Upper lobe of left lung (tissue), 6 donors: ENCODE measurements at regions not wholly inside any gene's neighbourhood (a gene's known extent, or its start where the extent isn't known, plus 50 kb on each side); places are given as distances from the start of the nearest gene placed in this dataset.
"Not testable (repeated sequence)": the region's sequence is repeated elsewhere in the genome, so short reads cannot be mapped to it uniquely, and the experiment has no call there.

Source experiments
- ATAC-seq, 2 donors: fragments of 200-7000 bp; cut with Tn5 transposase; one replicate each; pipeline ENCODE4 v1.9.1; 2022; ENCODE audit warnings: mild to moderate bottlenecking in 2 of 2, moderate library complexity in 2 of 2; ENCODE audit not compliant: low FRiP score in 2 of 2
- DNase-seq, 2 donors: peaks; one replicate each; pipeline ENCODE4 v3.0.0-alpha.2; 2019 to 2020
- H3K27ac ChIP-seq, 4 donors: fragments of 200-600 bp; sonication (generic); one replicate each; pipeline ENCODE4 v1.5.1; 2016 to 2019
- H3K27me3 ChIP-seq, 4 donors: fragments of 200-600 bp; sonication (generic); one replicate each; pipeline ENCODE4 v1.5.1; 2017 to 2019
- H3K36me3 ChIP-seq, 4 donors: fragments of 200-600 bp; sonication (generic); one replicate each; pipeline ENCODE4 v1.5.1; 2016 to 2019
- H3K4me1 ChIP-seq, 4 donors: fragments of 200-600 bp; sonication (generic); one replicate each; pipeline ENCODE4 v1.5.1; 2018 to 2019
- H3K4me3 ChIP-seq, 4 donors: fragments of 200-600 bp; sonication (generic); one replicate each; pipeline ENCODE4 v1.5.1; 2017 to 2019; ENCODE audit warnings: mild to moderate bottlenecking in 2 of 4, moderate library complexity in 1 of 4
- H3K9me3 ChIP-seq, 4 donors: fragments of 200-600 bp; sonication (generic); one replicate each; pipeline ENCODE4 v1.5.1; 2018 to 2019
- CTCF ChIP-seq, 6 experiments: fragments of 450-650 bp in 4 of 6; fragments of 200-600 bp in 2 of 6; sonication (generic) in 2 of 6; IDR thresholded peaks; one replicate each; pipeline ENCODE4 v1.5.1; 2016 to 2019; ENCODE audit warnings: antibody characterized with exemption in 6 of 6
- EP300 ChIP-seq, 4 donors: sonication (generic); formaldehyde crosslinking; IDR thresholded peaks; one replicate each; pipeline ENCODE4 v1.5.1; 2017; ENCODE audit warnings: antibody characterized with exemption in 4 of 4, control low read depth in 2 of 4
- POLR2A ChIP-seq, 4 donors: fragments of 450-650 bp; IDR thresholded peaks; one replicate each; pipeline ENCODE4 v1.5.1; 2016 to 2017; ENCODE audit warnings: antibody characterized with exemption in 4 of 4, mild to moderate bottlenecking in 2 of 4
- POLR2AphosphoS5 ChIP-seq, 2 donors: sonication (generic); formaldehyde crosslinking; IDR thresholded peaks; one replicate each; pipeline ENCODE4 v1.5.1; 2017; ENCODE audit warnings: antibody characterized with exemption in 2 of 2
- WGBS, 2 donors: methylation state at CpG; one replicate each; pipeline ENCODE4 v1.1.5; 2017 to 2018; 5-methylcytosine and 5-hydroxymethylcytosine counted together
- donor health status: DM: no; HTN: no; CAD: no; lungs with moderate emphysema.
- donor health status: DM: no; HTN: yes; CAD: no; lungs with severe emphysema.

GRCh38 chr7:65508581-65509367, 135.1 kb downstream of the ZNF92 start:
- ATAC-seq (peak in 1 of 2 donors; percentile 29), DNase-seq (peak in 1 of 2 donors; percentile 66)
- H3K9me3 ChIP-seq, H3K36me3 ChIP-seq, H3K27ac ChIP-seq: not testable (repeated sequence)
- Histone ChIP-seq H3K4me1 (peaks cover 10 to 15% (median 12%) of the 10 kb centered on the region in 4 donors), H3K27me3 (peaks cover 0 to 15% (median 7%) of the 10 kb centered on the region in 4 donors), H3K4me3 (peak overlapping the region; percentile 8 to 53 (median 36))
- 1% methylated on average over 14 of the region's 85 CpGs; no CpG with 5 or more reads in 1 of the 2 donors for WGBS, 2 donors

GRCh38 chr7:65509368-65510186, 135.9 kb downstream of the ZNF92 start:
- no peaks in the 10 kb centered on the region for H3K9me3 ChIP-seq
- peak overlapping the region; percentile 8 to 53 (median 36) for H3K4me3 ChIP-seq
- peak in 1 of 2 donors; percentile 73 for DNase-seq
- WGBS, 2 donors, result 1 to 2% methylated on average over 17 to 85 of the region's 85 CpGs
- H3K36me3 ChIP-seq, result no peaks in the 10 kb centered on the region
- H3K4me1 ChIP-seq, result peaks cover 10 to 15% (median 12%) of the 10 kb centered on the region in 4 donors
- TF ChIP-seq CTCF (IDR thresholded peaks at IDR 0.05) (no peak), POLR2A (IDR thresholded peaks at IDR 0.05) (no peak), EP300 (IDR thresholded peaks at IDR 0.05) (no peak), POLR2AphosphoS5 (IDR thresholded peaks at IDR 0.05) (no peak)
- H3K27ac ChIP-seq, result no peak overlapping the region
- no peak for ATAC-seq
- H3K27me3 ChIP-seq, result peaks cover 0 to 15% (median 7%) of the 10 kb centered on the region in 4 donors

- H3K27ac ChIP-seq, ATAC-seq, H3K9me3 ChIP-seq, DNase-seq, H3K36me3 ChIP-seq: not testable (repeated sequence)
- peaks cover 10 to 15% (median 12%) of the 10 kb centered on the region in 4 donors for H3K4me1 ChIP-seq
- H3K4me3 ChIP-seq, result peak overlapping the region in 2 of 4 donors; percentile 51 to 53
- WGBS, 2 donors, result 18% methylated on average over 1 of the region's 1 CpG
- H3K27me3 ChIP-seq, result peaks cover 0 to 15% (median 7%) of the 10 kb centered on the region in 4 donors
Observed at GRCh38 chr7:65510187-65510538, 136.5 kb downstream of the ZNF92 start.

GRCh38 chr7:65519751-65520150, 146.1 kb downstream of the ZNF92 start:
- H3K4me3 ChIP-seq, H3K27ac ChIP-seq, H3K9me3 ChIP-seq, DNase-seq, H3K36me3 ChIP-seq, ATAC-seq, H3K27me3 ChIP-seq, H3K4me1 ChIP-seq: not testable (repeated sequence)
- WGBS, 2 donors, result 80 to 85% methylated on average over 1 of the region's 1 CpG

- no CpG with 5 or more reads among the region's 5 CpGs for WGBS, 2 donors
Observed at GRCh38 chr7:65545465-65546161, 172.0 kb downstream of the ZNF92 start.

GRCh38 chr7:65549589-65550443, 176.2 kb downstream of the ZNF92 start:
- ATAC-seq, DNase-seq, H3K4me3 ChIP-seq, H3K27me3 ChIP-seq, H3K36me3 ChIP-seq, H3K4me1 ChIP-seq, H3K27ac ChIP-seq, H3K9me3 ChIP-seq: not testable (repeated sequence)
- WGBS, 2 donors, result no CpG with 5 or more reads among the region's 2 CpGs

More at GRCh38 chr7:65545465-65546161, 172.0 kb downstream of the ZNF92 start:
- not testable (repeated sequence) for H3K9me3 ChIP-seq, H3K36me3 ChIP-seq, DNase-seq, H3K4me3 ChIP-seq, H3K27ac ChIP-seq, H3K27me3 ChIP-seq, ATAC-seq, H3K4me1 ChIP-seq

- not testable (repeated sequence) for DNase-seq, H3K4me3 ChIP-seq, ATAC-seq, H3K27me3 ChIP-seq, H3K9me3 ChIP-seq, H3K36me3 ChIP-seq, H3K27ac ChIP-seq, H3K4me1 ChIP-seq
Observed at GRCh38 chr7:65550444-65550809, 176.8 kb downstream of the ZNF92 start.

GRCh38 chr7:65551042-65551441, 177.4 kb downstream of the ZNF92 start:
- H3K36me3 ChIP-seq, H3K27me3 ChIP-seq, DNase-seq, H3K27ac ChIP-seq, H3K4me3 ChIP-seq, ATAC-seq, H3K4me1 ChIP-seq, H3K9me3 ChIP-seq: not testable (repeated sequence)
- WGBS, 2 donors, result 83 to 97% methylated on average over 1 of the region's 1 CpG

GRCh38 chr7:65554553-65555476, 181.2 kb downstream of the ZNF92 start:
- H3K36me3 ChIP-seq, DNase-seq, H3K9me3 ChIP-seq, H3K27me3 ChIP-seq, H3K4me1 ChIP-seq, H3K4me3 ChIP-seq, H3K27ac ChIP-seq, ATAC-seq: not testable (repeated sequence)
- no CpG with 5 or more reads among the region's 85 CpGs for WGBS, 2 donors

GRCh38 chr7:65558584-65558983, 184.9 kb downstream of the ZNF92 start:
- not testable (repeated sequence) for H3K27ac ChIP-seq, H3K36me3 ChIP-seq, H3K27me3 ChIP-seq, H3K4me3 ChIP-seq, H3K9me3 ChIP-seq, H3K4me1 ChIP-seq, DNase-seq
- WGBS, 2 donors, result 72 to 74% methylated on average over 3 of the region's 4 CpGs
- peak; percentile 42 to 75 for ATAC-seq
